ENCODE measurements at regions not wholly inside any gene's neighbourhood (a gene's known extent, or its start where the extent isn't known, plus 50 kb on each side); places are given as distances from the start of the nearest gene placed in this dataset.

- no peak for TF ChIP-seq CTCF (IDR thresholded peaks at IDR 0.05)
- TF ChIP-seq ZFX (IDR thresholded peaks at IDR 0.05; ENCODE audit: borderline replicate concordance) = no peak
These were observed 204.1 kb upstream of the ZBTB20 start for GRCh38 chr3:115351193-115351592.
